GM18499 (cell line): ENCODE measurements at regions not wholly inside any gene's neighbourhood (a gene's known extent, or its start where the extent isn't known, plus 50 kb on each side); places are given as distances from the start of the nearest gene placed in this dataset.
"Not testable (repeated sequence)": the region's sequence is repeated elsewhere in the genome, so short reads cannot be mapped to it uniquely, and the experiment has no call there.

Experiments
- ATAC-seq: cut with Tn5 transposase; IDR thresholded peaks from one replicate; pipeline ENCODE4 v1.9.1; 2021; ENCODE audit warnings: moderate number of reproducible peaks; ENCODE audit not compliant: insufficient read depth, unreplicated experiment

- no peak for ATAC-seq
These were observed 454.0 kb upstream of the GRAMD2B start for GRCh38 chr5:125969011-125969813.

GRCh38 chr5:125969814-125970171 lies 453.4 kb upstream of the GRAMD2B start:
- no peak for ATAC-seq

GRCh38 chr5:125970631-125971307 lies 452.4 kb upstream of the GRAMD2B start:
- ATAC-seq = no peak

GRCh38 chr5:125972706-125973105 lies 450.5 kb upstream of the GRAMD2B start:
- ATAC-seq = no peak

- no peak for ATAC-seq
These were observed 448.5 kb upstream of the GRAMD2B start for GRCh38 chr5:125974679-125975078.

- no peak for ATAC-seq
These were observed 446.7 kb upstream of the GRAMD2B start for GRCh38 chr5:125976421-125977000.

GRCh38 chr5:125978015-125978414 lies 445.2 kb upstream of the GRAMD2B start:
- no peak for ATAC-seq

GRCh38 chr5:125979636-125980035 lies 443.6 kb upstream of the GRAMD2B start:
- no peak for ATAC-seq

- ATAC-seq = no peak
These were observed 442.2 kb upstream of the GRAMD2B start for GRCh38 chr5:125981016-125981415.

- no peak for ATAC-seq
These were observed 435.4 kb upstream of the GRAMD2B start for GRCh38 chr5:125987677-125988255.

GRCh38 chr5:125992050-125992449 lies 431.2 kb upstream of the GRAMD2B start:
- ATAC-seq = no peak

GRCh38 chr5:125999271-126000030 lies 423.8 kb upstream of the GRAMD2B start:
- ATAC-seq = not testable (repeated sequence)

- ATAC-seq = no peak
These were observed 422.7 kb upstream of the GRAMD2B start for GRCh38 chr5:126000507-126000906.

GRCh38 chr5:126002222-126002897 lies 420.8 kb upstream of the GRAMD2B start:
- no peak for ATAC-seq

- no peak for ATAC-seq
These were observed 419.9 kb upstream of the GRAMD2B start for GRCh38 chr5:126003309-126003708.

GRCh38 chr5:126004636-126005035 lies 418.6 kb upstream of the GRAMD2B start:
- no peak for ATAC-seq

GRCh38 chr5:126007841-126008240 lies 415.4 kb upstream of the GRAMD2B start:
- ATAC-seq = no peak

- ATAC-seq = no peak
These were observed 413.6 kb upstream of the GRAMD2B start for GRCh38 chr5:126009566-126009965.

GRCh38 chr5:126011526-126011925 lies 411.7 kb upstream of the GRAMD2B start:
- ATAC-seq = not testable (repeated sequence)

GRCh38 chr5:126014676-126015075 lies 408.5 kb upstream of the GRAMD2B start:
- ATAC-seq = no peak
